ENCODE measurements at regions not wholly inside any gene's neighbourhood (a gene's known extent, or its start where the extent isn't known, plus 50 kb on each side); places are given as distances from the start of the nearest gene placed in this dataset.

GRCh38 chr2:193679847-193680246, 1485.1 kb upstream of the TMEFF2 start:
- no peak overlapping the region for H3K4me3 ChIP-seq (ENCODE audit: low read length)
- no peak for DNase-seq (ENCODE audit: low read depth)

GRCh38 chr2:193670478-193670877, 1475.7 kb upstream of the TMEFF2 start:
- Histone ChIP-seq H3K9ac (ENCODE audit: low read length) (no peak overlapping the region), H3K4me1 (ENCODE audit: control insufficient read depth, insufficient read depth, low read length) (no peaks in the 10 kb centered on the region), H3K4me3 (ENCODE audit: low read length) (no peak overlapping the region), H3K9me3 (ENCODE audit: control insufficient read depth, low read length) (no peaks in the 10 kb centered on the region), H3K36me3 (ENCODE audit: control insufficient read depth, insufficient read depth, low read length, severe bottlenecking) (no peaks in the 10 kb centered on the region), H3K27me3 (replicated peaks; ENCODE audit: control insufficient read depth, insufficient read depth, low read length) (no peaks in the 10 kb centered on the region)
- DNase-seq (ENCODE audit: low read depth) = no peak

More at GRCh38 chr2:193679847-193680246, 1485.1 kb upstream of the TMEFF2 start:
- Histone ChIP-seq H3K9me3 (ENCODE audit: control insufficient read depth, low read length) (no peaks in the 10 kb centered on the region), H3K27me3 (replicated peaks; ENCODE audit: control insufficient read depth, insufficient read depth, low read length) (no peaks in the 10 kb centered on the region), H3K36me3 (ENCODE audit: control insufficient read depth, insufficient read depth, low read length, severe bottlenecking) (no peaks in the 10 kb centered on the region), H3K9ac (ENCODE audit: low read length) (no peak overlapping the region), H3K4me1 (ENCODE audit: control insufficient read depth, insufficient read depth, low read length) (no peaks in the 10 kb centered on the region)

GRCh38 chr2:193668557-193669323, 1474.0 kb upstream of the TMEFF2 start:
- no peaks in the 10 kb centered on the region for H3K9me3 ChIP-seq (ENCODE audit: control insufficient read depth, low read length)
- H3K27me3 ChIP-seq (replicated peaks; ENCODE audit: control insufficient read depth, insufficient read depth, low read length) = no peaks in the 10 kb centered on the region
- H3K4me3 ChIP-seq (ENCODE audit: low read length) = no peak overlapping the region
- no peak overlapping the region for H3K9ac ChIP-seq (ENCODE audit: low read length)
- no peak for DNase-seq (ENCODE audit: low read depth)
- no peaks in the 10 kb centered on the region for H3K4me1 ChIP-seq (ENCODE audit: control insufficient read depth, insufficient read depth, low read length)
- H3K36me3 ChIP-seq (ENCODE audit: control insufficient read depth, insufficient read depth, low read length, severe bottlenecking) = no peaks in the 10 kb centered on the region

GRCh38 chr2:193627927-193628272, 1433.2 kb upstream of the TMEFF2 start:
- H3K9me3 ChIP-seq (ENCODE audit: control insufficient read depth, low read length) = peaks cover 6% of the 10 kb centered on the region
- no peaks in the 10 kb centered on the region for H3K27me3 ChIP-seq (replicated peaks; ENCODE audit: control insufficient read depth, insufficient read depth, low read length)

GRCh38 chr2:193627187-193627926, 1432.6 kb upstream of the TMEFF2 start:
- no peak overlapping the region for H3K4me3 ChIP-seq (ENCODE audit: low read length)
- no peaks in the 10 kb centered on the region for H3K36me3 ChIP-seq (ENCODE audit: control insufficient read depth, insufficient read depth, low read length, severe bottlenecking)
- no peak for DNase-seq (ENCODE audit: low read depth)
- peaks cover 6% of the 10 kb centered on the region for H3K9me3 ChIP-seq (ENCODE audit: control insufficient read depth, low read length)
- no peak overlapping the region for H3K9ac ChIP-seq (ENCODE audit: low read length)
- H3K4me1 ChIP-seq (ENCODE audit: control insufficient read depth, insufficient read depth, low read length) = no peaks in the 10 kb centered on the region
- no peaks in the 10 kb centered on the region for H3K27me3 ChIP-seq (replicated peaks; ENCODE audit: control insufficient read depth, insufficient read depth, low read length)

More at GRCh38 chr2:193627927-193628272, 1433.2 kb upstream of the TMEFF2 start:
- H3K4me1 ChIP-seq (ENCODE audit: control insufficient read depth, insufficient read depth, low read length) = no peaks in the 10 kb centered on the region
- no peak overlapping the region for H3K4me3 ChIP-seq (ENCODE audit: low read length)
- H3K36me3 ChIP-seq (ENCODE audit: control insufficient read depth, insufficient read depth, low read length, severe bottlenecking) = no peaks in the 10 kb centered on the region
- H3K9ac ChIP-seq (ENCODE audit: low read length) = no peak overlapping the region
- no peak for DNase-seq (ENCODE audit: low read depth)

- no peaks in the 10 kb centered on the region for H3K4me1 ChIP-seq (ENCODE audit: control insufficient read depth, insufficient read depth, low read length)
- H3K36me3 ChIP-seq (ENCODE audit: control insufficient read depth, insufficient read depth, low read length, severe bottlenecking) = no peaks in the 10 kb centered on the region
- H3K4me3 ChIP-seq (ENCODE audit: low read length) = no peak overlapping the region
- H3K27me3 ChIP-seq (replicated peaks; ENCODE audit: control insufficient read depth, insufficient read depth, low read length) = no peaks in the 10 kb centered on the region
- no peaks in the 10 kb centered on the region for H3K9me3 ChIP-seq (ENCODE audit: control insufficient read depth, low read length)
- H3K9ac ChIP-seq (ENCODE audit: low read length) = no peak overlapping the region
- no peak for DNase-seq (ENCODE audit: low read depth)
Observed at GRCh38 chr2:193608451-193608850, 1413.7 kb upstream of the TMEFF2 start.

- H3K27me3 ChIP-seq (replicated peaks; ENCODE audit: control insufficient read depth, insufficient read depth, low read length) = no peaks in the 10 kb centered on the region
- H3K36me3 ChIP-seq (ENCODE audit: control insufficient read depth, insufficient read depth, low read length, severe bottlenecking) = no peaks in the 10 kb centered on the region
- no peak overlapping the region for H3K4me3 ChIP-seq (ENCODE audit: low read length)
- H3K9me3 ChIP-seq (ENCODE audit: control insufficient read depth, low read length) = peaks cover 11% of the 10 kb centered on the region
- no peak overlapping the region for H3K9ac ChIP-seq (ENCODE audit: low read length)
- DNase-seq (ENCODE audit: low read depth) = no peak
- H3K4me1 ChIP-seq (ENCODE audit: control insufficient read depth, insufficient read depth, low read length) = no peaks in the 10 kb centered on the region
Observed at GRCh38 chr2:193590831-193591230, 1396.1 kb upstream of the TMEFF2 start.

- Histone ChIP-seq H3K36me3 (ENCODE audit: control insufficient read depth, insufficient read depth, low read length, severe bottlenecking) (no peaks in the 10 kb centered on the region), H3K9ac (ENCODE audit: low read length) (no peak overlapping the region), H3K4me3 (ENCODE audit: low read length) (no peak overlapping the region), H3K9me3 (ENCODE audit: control insufficient read depth, low read length) (no peaks in the 10 kb centered on the region), H3K4me1 (ENCODE audit: control insufficient read depth, insufficient read depth, low read length) (peaks cover 3% of the 10 kb centered on the region), H3K27me3 (replicated peaks; ENCODE audit: control insufficient read depth, insufficient read depth, low read length) (no peaks in the 10 kb centered on the region)
- peak; percentile 33 for DNase-seq (ENCODE audit: low read depth)
Observed at GRCh38 chr2:193584522-193584938, 1389.8 kb upstream of the TMEFF2 start.

- DNase-seq (ENCODE audit: low read depth) = peak; percentile 7
- no peak overlapping the region for H3K9ac ChIP-seq (ENCODE audit: low read length)
- peaks cover 3% of the 10 kb centered on the region for H3K4me1 ChIP-seq (ENCODE audit: control insufficient read depth, insufficient read depth, low read length)
- no peaks in the 10 kb centered on the region for H3K9me3 ChIP-seq (ENCODE audit: control insufficient read depth, low read length)
- no peaks in the 10 kb centered on the region for H3K36me3 ChIP-seq (ENCODE audit: control insufficient read depth, insufficient read depth, low read length, severe bottlenecking)
- H3K27me3 ChIP-seq (replicated peaks; ENCODE audit: control insufficient read depth, insufficient read depth, low read length) = no peaks in the 10 kb centered on the region
- no peak overlapping the region for H3K4me3 ChIP-seq (ENCODE audit: low read length)
Observed at GRCh38 chr2:193583638-193584400, 1389.1 kb upstream of the TMEFF2 start.

GRCh38 chr2:193581807-193582206, 1387.1 kb upstream of the TMEFF2 start:
- no peaks in the 10 kb centered on the region for H3K9me3 ChIP-seq (ENCODE audit: control insufficient read depth, low read length)
- no peak overlapping the region for H3K9ac ChIP-seq (ENCODE audit: low read length)
- no peak for DNase-seq (ENCODE audit: low read depth)
- H3K27me3 ChIP-seq (replicated peaks; ENCODE audit: control insufficient read depth, insufficient read depth, low read length) = no peaks in the 10 kb centered on the region
- H3K4me3 ChIP-seq (ENCODE audit: low read length) = no peak overlapping the region
- H3K4me1 ChIP-seq (ENCODE audit: control insufficient read depth, insufficient read depth, low read length) = peaks cover 3% of the 10 kb centered on the region
- no peaks in the 10 kb centered on the region for H3K36me3 ChIP-seq (ENCODE audit: control insufficient read depth, insufficient read depth, low read length, severe bottlenecking)
